ENCODE measurements at regions not wholly inside any gene's neighbourhood (a gene's known extent, or its start where the extent isn't known, plus 50 kb on each side); places are given as distances from the start of the nearest gene placed in this dataset.

GRCh38 chr5:54748527-54748926 lies 231.0 kb downstream of the SNX18 start:
- no peak overlapping the region for H2AFZ ChIP-seq (ENCODE audit: low read length)
- peaks cover 3% of the 10 kb centered on the region; the same call in 1 of the 2 replicates for H3F3A ChIP-seq (ENCODE audit: low read depth)
- H3K36me3 ChIP-seq (ENCODE audit: insufficient read depth, low read length): no peaks in the 10 kb centered on the region
- H4K20me1 ChIP-seq (ENCODE audit: insufficient read depth, low read length, poor library complexity, severe bottlenecking): no peaks in the 10 kb centered on the region
- no peaks in the 10 kb centered on the region for H3K79me2 ChIP-seq (ENCODE audit: insufficient read depth, low read length)
- H3K9me3 ChIP-seq (ENCODE audit: insufficient read depth, low read depth, low read length): no peaks in the 10 kb centered on the region
- H3K4me2 ChIP-seq (ENCODE audit: low read depth, low read length, poor library complexity, severe bottlenecking): no peak overlapping the region
- no peaks in the 10 kb centered on the region for H3K27me3 ChIP-seq (ENCODE audit: insufficient read depth, low read length, poor library complexity, severe bottlenecking)
- no peak overlapping the region for H3K9ac ChIP-seq (ENCODE audit: low read depth, low read length, poor library complexity, severe bottlenecking)
- H3K9me2 ChIP-seq (replicated peaks; ENCODE audit: low read depth, low read length): no peaks in the 10 kb centered on the region
- no peak overlapping the region for H3K4me3 ChIP-seq (ENCODE audit: low read length, poor library complexity, severe bottlenecking)
- TF ChIP-seq CTCF (conservative IDR thresholded peaks at IDR 0.05; ENCODE audit: low read length): no peak
- TF ChIP-seq EZH2phosphoT487 (IDR thresholded peaks at IDR 0.05; ENCODE audit: borderline replicate concordance): no peak
- H3K4me1 ChIP-seq (ENCODE audit: insufficient read depth, low read length, poor library complexity, severe bottlenecking): peaks cover 20% of the 10 kb centered on the region

- H3K4me1 ChIP-seq (ENCODE audit: insufficient read depth, low read length, poor library complexity, severe bottlenecking): peaks cover 33% of the 10 kb centered on the region
- peaks cover 3% of the 10 kb centered on the region; the same call in 1 of the 2 replicates for H3F3A ChIP-seq (ENCODE audit: low read depth)
- TF ChIP-seq CTCF (conservative IDR thresholded peaks at IDR 0.05; ENCODE audit: low read length) (no peak), EZH2phosphoT487 (IDR thresholded peaks at IDR 0.05; ENCODE audit: borderline replicate concordance) (no peak)
- no peak overlapping the region for H3K9ac ChIP-seq (ENCODE audit: low read depth, low read length, poor library complexity, severe bottlenecking)
- no peak overlapping the region for H3K4me3 ChIP-seq (ENCODE audit: low read length, poor library complexity, severe bottlenecking)
- H3K36me3 ChIP-seq (ENCODE audit: insufficient read depth, low read length): no peaks in the 10 kb centered on the region
- H2AFZ ChIP-seq (ENCODE audit: low read length): no peak overlapping the region
- no peaks in the 10 kb centered on the region for H3K9me2 ChIP-seq (replicated peaks; ENCODE audit: low read depth, low read length)
- H3K27me3 ChIP-seq (ENCODE audit: insufficient read depth, low read length, poor library complexity, severe bottlenecking): no peaks in the 10 kb centered on the region
- H3K9me3 ChIP-seq (ENCODE audit: insufficient read depth, low read depth, low read length): no peaks in the 10 kb centered on the region
- H3K79me2 ChIP-seq (ENCODE audit: insufficient read depth, low read length): no peaks in the 10 kb centered on the region
- no peak overlapping the region for H3K4me2 ChIP-seq (ENCODE audit: low read depth, low read length, poor library complexity, severe bottlenecking)
- H4K20me1 ChIP-seq (ENCODE audit: insufficient read depth, low read length, poor library complexity, severe bottlenecking): no peaks in the 10 kb centered on the region
Observed at GRCh38 chr5:54746777-54747398, 229.3 kb downstream of the SNX18 start.

- no peak overlapping the region for H3K4me3 ChIP-seq (ENCODE audit: low read length, poor library complexity, severe bottlenecking)
- H3K9me3 ChIP-seq (ENCODE audit: insufficient read depth, low read depth, low read length): no peaks in the 10 kb centered on the region
- H3K79me2 ChIP-seq (ENCODE audit: insufficient read depth, low read length): no peaks in the 10 kb centered on the region
- H3K4me1 ChIP-seq (ENCODE audit: insufficient read depth, low read length, poor library complexity, severe bottlenecking): peaks cover 33% of the 10 kb centered on the region
- peaks cover 3% of the 10 kb centered on the region; the same call in 1 of the 2 replicates for H3F3A ChIP-seq (ENCODE audit: low read depth)
- no peak overlapping the region for H3K4me2 ChIP-seq (ENCODE audit: low read depth, low read length, poor library complexity, severe bottlenecking)
- H3K36me3 ChIP-seq (ENCODE audit: insufficient read depth, low read length): no peaks in the 10 kb centered on the region
- H3K27me3 ChIP-seq (ENCODE audit: insufficient read depth, low read length, poor library complexity, severe bottlenecking): no peaks in the 10 kb centered on the region
- H2AFZ ChIP-seq (ENCODE audit: low read length): no peak overlapping the region
- H3K9me2 ChIP-seq (replicated peaks; ENCODE audit: low read depth, low read length): no peaks in the 10 kb centered on the region
- no peaks in the 10 kb centered on the region for H4K20me1 ChIP-seq (ENCODE audit: insufficient read depth, low read length, poor library complexity, severe bottlenecking)
- no peak overlapping the region for H3K9ac ChIP-seq (ENCODE audit: low read depth, low read length, poor library complexity, severe bottlenecking)
- TF ChIP-seq CTCF (conservative IDR thresholded peaks at IDR 0.05; ENCODE audit: low read length) (no peak), EZH2phosphoT487 (IDR thresholded peaks at IDR 0.05; ENCODE audit: borderline replicate concordance) (no peak)
Observed at GRCh38 chr5:54746346-54746745, 228.8 kb downstream of the SNX18 start.

Measured in Loucy (cell line).